Karpas-422 (cell line): ENCODE measurements at regions not wholly inside any gene's neighbourhood (a gene's known extent, or its start where the extent isn't known, plus 50 kb on each side); places are given as distances from the start of the nearest gene placed in this dataset.

Source experiments
- DNase-seq: peaks from one replicate; pipeline ENCODE4 v3.0.0-alpha.2; 2015
- H2AFZ ChIP-seq: fragments of 200-600 bp; sonication (generic); 2 replicates; pipeline ENCODE4 v1.6.1; 2014; ENCODE audit warnings: antibody characterized with exemption, low read length, mixed read lengths
- H3K27ac ChIP-seq: fragments of 200-600 bp; sonication (generic); 2 replicates; pipeline ENCODE4 v1.5.1; 2014; ENCODE audit warnings: mild to moderate bottlenecking, low read length, moderate library complexity
- H3K27me3 ChIP-seq: fragments of 200-600 bp; sonication (generic); 2 replicates; pipeline ENCODE4 v1.6.1; 2014; ENCODE audit warnings: low read length, mixed read lengths
- H3K36me3 ChIP-seq: fragments of 200-600 bp; sonication (generic); 2 replicates; pipeline ENCODE4 v1.6.1; 2014; ENCODE audit warnings: low read length, mixed read lengths; ENCODE audit not compliant: insufficient read depth
- H3K4me1 ChIP-seq: fragments of 200-600 bp; sonication (generic); 2 replicates; pipeline ENCODE4 v1.6.1; 2014; ENCODE audit warnings: mild to moderate bottlenecking, low read length, mixed read lengths
- H3K4me2 ChIP-seq: fragments of 200-600 bp; sonication (generic); 2 replicates; pipeline ENCODE4 v1.6.1; 2014; ENCODE audit warnings: low read length, low read depth, mild to moderate bottlenecking; ENCODE audit not compliant: poor library complexity, severe bottlenecking
- H3K4me3 ChIP-seq: fragments of 200-600 bp; sonication (generic); 2 replicates; pipeline ENCODE4 v1.5.1; 2014; ENCODE audit warnings: mild to moderate bottlenecking, antibody characterized with exemption, low read length, mixed read lengths
- H3K79me2 ChIP-seq: fragments of 200-600 bp; sonication (generic); 2 replicates; pipeline ENCODE4 v1.6.1; 2014; ENCODE audit warnings: mild to moderate bottlenecking, low read length, mixed read lengths
- H3K9ac ChIP-seq: fragments of 200-600 bp; sonication (generic); 2 replicates; pipeline ENCODE4 v1.6.0; 2014; ENCODE audit warnings: low read length
- H3K9me2 ChIP-seq: fragments of 200-600 bp; sonication (generic), shearing (Covaris generic); replicated peaks from 2 replicates; pipeline ENCODE4 v1.6.0; 2014; ENCODE audit warnings: mild to moderate bottlenecking, low read length, moderate library complexity; ENCODE audit not compliant: insufficient read depth
- H3K9me3 ChIP-seq: fragments of 300-700, 200-600 bp; sonication (generic); 2 replicates; pipeline ENCODE4 v1.6.1; 2014; ENCODE audit warnings: low read length, mixed read lengths
- H4K20me1 ChIP-seq: fragments of 200-600 bp; sonication (generic); 2 replicates; pipeline ENCODE4 v1.6.1; 2014; ENCODE audit warnings: mild to moderate bottlenecking, antibody characterized with exemption, low read length, low read depth; ENCODE audit not compliant: insufficient read depth

GRCh38 chr3:66583424-66584040 is 82.7 kb upstream of the LRIG1 start:
- H3K9me3 ChIP-seq, result no peaks in the 10 kb centered on the region
- DNase-seq, result no peak
- no peak overlapping the region for H3K27ac ChIP-seq
- no peak overlapping the region for H3K4me3 ChIP-seq
- no peaks in the 10 kb centered on the region for H3K9me2 ChIP-seq
- no peak overlapping the region for H2AFZ ChIP-seq
- H3K9ac ChIP-seq, result no peak overlapping the region
- peaks cover 27% of the 10 kb centered on the region for H3K4me1 ChIP-seq
- peaks cover 1% of the 10 kb centered on the region; the same call in 1 of the 2 replicates for H3K36me3 ChIP-seq
- H3K4me2 ChIP-seq, result no peak overlapping the region
- no peaks in the 10 kb centered on the region for H4K20me1 ChIP-seq
- H3K27me3 ChIP-seq, result no peaks in the 10 kb centered on the region
- H3K79me2 ChIP-seq, result no peaks in the 10 kb centered on the region

DNA sequence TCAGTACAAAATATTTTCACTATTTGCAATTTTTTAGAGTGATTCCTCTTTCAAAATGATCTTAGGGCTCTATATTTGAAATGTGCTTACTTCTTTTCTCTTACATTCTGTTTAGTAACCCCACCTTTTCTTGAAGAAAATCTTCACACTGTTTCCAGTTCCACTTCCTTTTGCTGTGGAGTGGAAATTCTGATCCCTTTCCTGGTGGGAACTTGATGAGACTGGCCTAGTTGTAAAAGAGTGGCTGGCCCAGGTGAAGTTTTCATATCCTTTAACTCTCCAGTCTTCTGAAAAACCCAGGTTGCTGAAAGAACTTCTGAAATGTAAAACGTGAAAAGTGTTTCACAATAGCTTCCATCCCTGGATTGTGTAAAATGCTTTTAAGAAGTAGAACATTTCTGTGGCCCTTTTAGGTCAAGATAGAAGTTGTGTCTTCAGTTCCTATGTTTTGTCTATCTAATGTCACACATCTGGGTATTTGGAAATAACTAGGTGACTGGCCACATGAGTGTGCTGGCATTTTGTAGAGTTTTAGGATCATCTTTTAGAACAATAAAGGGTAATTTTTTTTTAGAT is 84.8 kb upstream of the LRIG1 start:
- Histone ChIP-seq H3K4me1 (peaks cover 34% of the 10 kb centered on the region), H4K20me1 (no peaks in the 10 kb centered on the region), H3K79me2 (no peaks in the 10 kb centered on the region), H3K27me3 (no peaks in the 10 kb centered on the region), H3K9ac (no peak overlapping the region), H3K36me3 (no peaks in the 10 kb centered on the region), H3K4me2 (no peak overlapping the region), H2AFZ (no peak overlapping the region), H3K27ac (no peak overlapping the region), H3K9me2 (no peaks in the 10 kb centered on the region), H3K9me3 (no peaks in the 10 kb centered on the region), H3K4me3 (no peak overlapping the region)
- no peak for DNase-seq

DNA sequence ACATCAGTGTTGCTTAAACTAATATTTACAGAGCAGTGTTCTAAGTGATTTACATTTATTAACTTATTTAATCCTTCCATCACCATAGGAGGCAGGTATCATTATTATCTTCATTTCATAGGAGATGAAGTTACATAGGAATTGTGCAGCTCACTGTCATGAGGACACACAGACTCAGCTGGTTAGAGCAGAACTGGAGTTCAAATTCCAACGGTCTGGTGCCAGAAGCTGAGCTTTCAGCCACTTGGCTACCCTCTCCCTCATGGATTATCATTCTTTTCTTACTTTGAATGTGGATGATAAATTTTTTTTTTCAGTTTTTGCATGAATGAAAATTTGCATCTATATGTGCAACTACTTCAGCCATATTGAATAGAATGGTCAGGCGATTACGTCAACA is 86.0 kb upstream of the LRIG1 start:
- Histone ChIP-seq H3K27ac (no peak overlapping the region), H2AFZ (no peak overlapping the region), H3K4me1 (peaks cover 40% of the 10 kb centered on the region), H3K36me3 (no peaks in the 10 kb centered on the region), H3K9me3 (no peaks in the 10 kb centered on the region), H3K79me2 (no peaks in the 10 kb centered on the region), H3K27me3 (no peaks in the 10 kb centered on the region), H3K9ac (no peak overlapping the region), H3K4me2 (no peak overlapping the region), H3K9me2 (no peaks in the 10 kb centered on the region), H4K20me1 (no peaks in the 10 kb centered on the region), H3K4me3 (no peak overlapping the region)
- no peak for DNase-seq

- no peaks in the 10 kb centered on the region for H3K9me3 ChIP-seq
- no peak overlapping the region for H3K27ac ChIP-seq
- H2AFZ ChIP-seq, result no peak overlapping the region
- DNase-seq, result no peak
- H3K9me2 ChIP-seq, result no peaks in the 10 kb centered on the region
- H4K20me1 ChIP-seq, result no peaks in the 10 kb centered on the region
- H3K27me3 ChIP-seq, result no peaks in the 10 kb centered on the region
- no peaks in the 10 kb centered on the region for H3K79me2 ChIP-seq
- H3K4me1 ChIP-seq, result peaks cover 27% of the 10 kb centered on the region
- H3K4me2 ChIP-seq, result no peak overlapping the region
- no peak overlapping the region for H3K4me3 ChIP-seq
- no peak overlapping the region for H3K9ac ChIP-seq
- H3K36me3 ChIP-seq, result no peaks in the 10 kb centered on the region
Measured at GRCh38 chr3:66588340-66588847, 87.6 kb upstream of the LRIG1 start.

GRCh38 chr3:66592016-66592761 is 91.4 kb upstream of the LRIG1 start:
- H3K27ac ChIP-seq, result no peak overlapping the region
- no peak for DNase-seq
- H3K4me1 ChIP-seq, result peaks cover 20% of the 10 kb centered on the region
- H3K4me2 ChIP-seq, result no peak overlapping the region
- H4K20me1 ChIP-seq, result no peaks in the 10 kb centered on the region
- H3K4me3 ChIP-seq, result no peak overlapping the region
- no peaks in the 10 kb centered on the region for H3K79me2 ChIP-seq
- H3K9me2 ChIP-seq, result no peaks in the 10 kb centered on the region
- H2AFZ ChIP-seq, result no peak overlapping the region
- no peaks in the 10 kb centered on the region for H3K36me3 ChIP-seq
- H3K9me3 ChIP-seq, result no peaks in the 10 kb centered on the region
- H3K27me3 ChIP-seq, result no peaks in the 10 kb centered on the region
- no peak overlapping the region for H3K9ac ChIP-seq

DNA sequence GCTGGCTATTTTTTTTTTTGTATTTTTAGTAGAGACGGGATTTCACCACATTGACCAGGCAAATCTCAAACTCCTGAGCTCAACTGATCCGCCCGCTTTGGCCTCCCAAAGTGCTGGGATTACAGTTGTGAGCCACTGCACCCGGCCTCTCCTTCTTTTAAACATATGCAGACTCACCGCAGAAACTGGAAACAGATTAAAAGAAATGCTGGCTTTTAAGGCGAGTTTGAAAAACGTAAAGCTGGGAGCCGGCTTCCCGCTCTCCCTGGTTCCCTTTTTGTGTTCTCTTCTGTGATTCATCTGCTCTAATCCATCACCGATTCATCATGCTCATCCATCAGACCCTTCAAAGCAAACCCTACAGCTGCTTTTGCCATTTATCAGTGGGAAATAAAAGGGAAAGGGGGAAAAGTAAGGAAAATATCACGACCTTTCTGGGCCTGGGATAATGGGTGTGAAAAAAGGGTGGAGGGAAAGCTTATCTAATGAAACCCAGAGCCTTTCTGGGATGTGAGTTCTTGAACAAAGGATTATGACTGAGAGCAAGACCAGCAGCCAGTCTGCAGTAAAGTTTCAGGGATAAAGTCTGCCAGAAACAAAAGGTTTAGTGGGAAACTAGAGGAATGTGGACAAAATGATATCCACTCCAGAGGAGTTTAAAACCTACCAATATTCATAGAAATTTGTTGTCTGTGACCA is 92.3 kb upstream of the LRIG1 start:
- H3K36me3 ChIP-seq, result no peaks in the 10 kb centered on the region
- peaks cover 20% of the 10 kb centered on the region for H3K4me1 ChIP-seq
- H4K20me1 ChIP-seq, result no peaks in the 10 kb centered on the region
- no peaks in the 10 kb centered on the region for H3K27me3 ChIP-seq
- H3K27ac ChIP-seq, result no peak overlapping the region
- H3K9me3 ChIP-seq, result no peaks in the 10 kb centered on the region
- no peak for DNase-seq
- H3K79me2 ChIP-seq, result no peaks in the 10 kb centered on the region
- no peaks in the 10 kb centered on the region for H3K9me2 ChIP-seq
- no peak overlapping the region for H3K9ac ChIP-seq
- no peak overlapping the region for H2AFZ ChIP-seq
- no peak overlapping the region for H3K4me3 ChIP-seq
- no peak overlapping the region for H3K4me2 ChIP-seq

- no peaks in the 10 kb centered on the region for H3K9me2 ChIP-seq
- H3K36me3 ChIP-seq, result no peaks in the 10 kb centered on the region
- H3K27ac ChIP-seq, result no peak overlapping the region
- H3K27me3 ChIP-seq, result no peaks in the 10 kb centered on the region
- H3K4me3 ChIP-seq, result no peak overlapping the region
- H3K4me1 ChIP-seq, result peaks cover 18% of the 10 kb centered on the region
- H2AFZ ChIP-seq, result no peak overlapping the region
- no peak overlapping the region for H3K9ac ChIP-seq
- no peak overlapping the region for H3K4me2 ChIP-seq
- H4K20me1 ChIP-seq, result no peaks in the 10 kb centered on the region
- no peak for DNase-seq
- H3K9me3 ChIP-seq, result no peaks in the 10 kb centered on the region
- no peaks in the 10 kb centered on the region for H3K79me2 ChIP-seq
Measured at GRCh38 chr3:66593978-66594377, 93.2 kb upstream of the LRIG1 start.

GRCh38 chr3:66597308-66597863 is 96.6 kb upstream of the LRIG1 start:
- Histone ChIP-seq H3K9me3 (no peaks in the 10 kb centered on the region), H3K79me2 (no peaks in the 10 kb centered on the region), H4K20me1 (no peaks in the 10 kb centered on the region), H2AFZ (no peak overlapping the region), H3K9ac (no peak overlapping the region), H3K9me2 (no peaks in the 10 kb centered on the region), H3K27ac (no peak overlapping the region), H3K4me3 (no peak overlapping the region), H3K4me1 (no peaks in the 10 kb centered on the region; the same call in 1 of the 2 replicates), H3K27me3 (no peaks in the 10 kb centered on the region), H3K36me3 (no peaks in the 10 kb centered on the region), H3K4me2 (no peak overlapping the region)
- no peak for DNase-seq
